Uterus (tissue), 3 donors: ENCODE measurements at regions not wholly inside any gene's neighbourhood (a gene's known extent, or its start where the extent isn't known, plus 50 kb on each side); places are given as distances from the start of the nearest gene placed in this dataset.

Experiments used
- DNase-seq, 2 donors: peaks; one replicate each; pipeline ENCODE4 v3.0.0-alpha.2; 2019 to 2020
- H3K27ac ChIP-seq, 2 donors: fragments of 200-600 bp; sonication (generic); 1 replicate in 1 of 2; 2 replicates in 1 of 2; pipeline ENCODE4 v1.5.1; 2016 to 2018
- H3K27me3 ChIP-seq, 2 donors: fragments of 200-600 bp; sonication (generic); one replicate each; pipeline ENCODE4 v1.5.1; 2018 to 2019; ENCODE audit warnings: control low read depth in 1 of 2
- H3K36me3 ChIP-seq, 2 donors: fragments of 200-600 bp; sonication (generic); one replicate each; pipeline ENCODE4 v1.5.1; 2019; ENCODE audit warnings: control low read depth in 1 of 2
- H3K4me1 ChIP-seq, 2 donors: fragments of 200-600 bp; sonication (generic); one replicate each; pipeline ENCODE4 v1.5.1; 2018 to 2019; ENCODE audit warnings: control low read depth in 1 of 2
- H3K4me3 ChIP-seq, 2 donors: fragments of 200-600 bp; sonication (generic); 1 replicate in 1 of 2; 2 replicates in 1 of 2; pipeline ENCODE4 v1.5.1; 2018 to 2019; ENCODE audit warnings: mild to moderate bottlenecking in 1 of 2
- H3K9me3 ChIP-seq, 2 donors: fragments of 200-600 bp; sonication (generic); one replicate each; pipeline ENCODE4 v1.5.1; 2019; ENCODE audit warnings: control low read depth in 1 of 2
- POLR2A ChIP-seq, 2 donors: fragments of 450-650 bp; IDR thresholded peaks; one replicate each; pipeline ENCODE4 v1.6.1; 2016; ENCODE audit warnings: antibody characterized with exemption in 2 of 2, mild to moderate bottlenecking in 1 of 2, moderate library complexity in 1 of 2
- intact Hi-C: fragments of 100-400 bp; cut with DNase I; formaldehyde crosslinking; loops from one replicate; pipeline ENCODE4 v1.15.1; 2023; ENCODE audit warnings: low total_unique reads
- TF ChIP-seq, protein P1 (sequence below), 4 experiments: fragments of 200-600 bp in 2 of 4; fragments of 450-650 bp in 2 of 4; sonication (generic) in 2 of 4; IDR thresholded peaks; one replicate each; pipeline ENCODE4 v1.5.1; 2016 to 2019; ENCODE audit warnings: antibody characterized with exemption in 4 of 4, mild to moderate bottlenecking in 2 of 4, moderate library complexity in 1 of 4
- donor health status: DM: yes; HTN: yes; CAD: no.

GRCh38 chr2:57962861-57963260, 83.7 kb upstream of the VRK2 start:
- H3K4me1 ChIP-seq, result no peaks in the 10 kb centered on the region
- H3K27me3 ChIP-seq, result no peaks in the 10 kb centered on the region
- intact Hi-C loops, result no loop called here
- TF ChIP-seq, protein P1, sequence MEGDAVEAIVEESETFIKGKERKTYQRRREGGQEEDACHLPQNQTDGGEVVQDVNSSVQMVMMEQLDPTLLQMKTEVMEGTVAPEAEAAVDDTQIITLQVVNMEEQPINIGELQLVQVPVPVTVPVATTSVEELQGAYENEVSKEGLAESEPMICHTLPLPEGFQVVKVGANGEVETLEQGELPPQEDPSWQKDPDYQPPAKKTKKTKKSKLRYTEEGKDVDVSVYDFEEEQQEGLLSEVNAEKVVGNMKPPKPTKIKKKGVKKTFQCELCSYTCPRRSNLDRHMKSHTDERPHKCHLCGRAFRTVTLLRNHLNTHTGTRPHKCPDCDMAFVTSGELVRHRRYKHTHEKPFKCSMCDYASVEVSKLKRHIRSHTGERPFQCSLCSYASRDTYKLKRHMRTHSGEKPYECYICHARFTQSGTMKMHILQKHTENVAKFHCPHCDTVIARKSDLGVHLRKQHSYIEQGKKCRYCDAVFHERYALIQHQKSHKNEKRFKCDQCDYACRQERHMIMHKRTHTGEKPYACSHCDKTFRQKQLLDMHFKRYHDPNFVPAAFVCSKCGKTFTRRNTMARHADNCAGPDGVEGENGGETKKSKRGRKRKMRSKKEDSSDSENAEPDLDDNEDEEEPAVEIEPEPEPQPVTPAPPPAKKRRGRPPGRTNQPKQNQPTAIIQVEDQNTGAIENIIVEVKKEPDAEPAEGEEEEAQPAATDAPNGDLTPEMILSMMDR (IDR thresholded peaks at IDR 0.05), result no peak
- TF ChIP-seq POLR2A (IDR thresholded peaks at IDR 0.05), result no peak
- no peaks in the 10 kb centered on the region for H3K36me3 ChIP-seq
- H3K4me3 ChIP-seq, result no peak overlapping the region
- no peak for DNase-seq
- no peaks in the 10 kb centered on the region for H3K9me3 ChIP-seq
- H3K27ac ChIP-seq, result no peak overlapping the region

GRCh38 chr2:57965219-57965618, 81.4 kb upstream of the VRK2 start:
- TF ChIP-seq, protein P1 (IDR thresholded peaks at IDR 0.05), result no peak
- no peak for TF ChIP-seq POLR2A (IDR thresholded peaks at IDR 0.05)
- intact Hi-C loops, result no loop called here
- Histone ChIP-seq H3K27ac (no peak overlapping the region), H3K4me3 (no peak overlapping the region), H3K27me3 (no peaks in the 10 kb centered on the region), H3K4me1 (no peaks in the 10 kb centered on the region), H3K36me3 (no peaks in the 10 kb centered on the region), H3K9me3 (no peaks in the 10 kb centered on the region)
- DNase-seq, result no peak

- TF ChIP-seq, protein P1 (IDR thresholded peaks at IDR 0.05), result no peak
- TF ChIP-seq POLR2A (IDR thresholded peaks at IDR 0.05), result no peak
- Histone ChIP-seq H3K4me1 (no peaks in the 10 kb centered on the region), H3K9me3 (no peaks in the 10 kb centered on the region), H3K36me3 (no peaks in the 10 kb centered on the region), H3K4me3 (no peak overlapping the region), H3K27me3 (no peaks in the 10 kb centered on the region), H3K27ac (no peak overlapping the region)
- intact Hi-C loops, result no loop called here
- DNase-seq, result no peak
Observed at GRCh38 chr2:57965961-57966360, 80.6 kb upstream of the VRK2 start.

DNA sequence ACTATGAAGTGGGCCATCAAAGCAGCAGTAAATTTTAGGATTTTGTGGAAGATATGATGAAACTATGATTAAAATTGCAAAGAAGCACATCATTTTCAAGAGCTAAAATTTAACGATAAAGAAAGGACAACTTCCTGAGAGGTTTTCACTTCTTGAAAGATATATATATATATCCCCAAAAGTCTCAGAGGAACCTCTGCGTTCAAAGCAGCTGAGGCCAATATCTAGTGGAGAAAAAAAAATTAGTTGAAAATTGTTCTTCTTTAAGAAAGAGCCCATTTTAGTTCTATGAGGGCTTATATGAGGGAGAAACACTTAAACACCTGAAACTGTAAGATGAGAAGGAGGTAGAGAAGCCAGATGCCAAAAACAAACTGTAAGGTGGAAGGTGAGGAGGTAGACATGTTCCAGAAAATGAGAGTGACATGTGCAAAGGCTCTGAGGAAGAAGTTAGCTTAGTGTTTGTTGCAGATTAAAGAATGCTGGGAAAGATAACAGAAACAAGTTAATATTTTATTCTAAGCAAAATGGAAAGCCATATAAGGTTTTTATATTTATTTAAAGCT, 72.9 kb upstream of the VRK2 start:
- intact Hi-C loops, result no loop called here
- TF ChIP-seq, protein P1 (IDR thresholded peaks at IDR 0.05), result no peak
- no peak for TF ChIP-seq POLR2A (IDR thresholded peaks at IDR 0.05)
- no peaks in the 10 kb centered on the region for H3K36me3 ChIP-seq
- H3K27me3 ChIP-seq, result no peaks in the 10 kb centered on the region
- H3K27ac ChIP-seq, result no peak overlapping the region
- H3K4me1 ChIP-seq, result no peaks in the 10 kb centered on the region
- H3K4me3 ChIP-seq, result no peak overlapping the region
- H3K9me3 ChIP-seq, result no peaks in the 10 kb centered on the region
- no peak for DNase-seq

DNA sequence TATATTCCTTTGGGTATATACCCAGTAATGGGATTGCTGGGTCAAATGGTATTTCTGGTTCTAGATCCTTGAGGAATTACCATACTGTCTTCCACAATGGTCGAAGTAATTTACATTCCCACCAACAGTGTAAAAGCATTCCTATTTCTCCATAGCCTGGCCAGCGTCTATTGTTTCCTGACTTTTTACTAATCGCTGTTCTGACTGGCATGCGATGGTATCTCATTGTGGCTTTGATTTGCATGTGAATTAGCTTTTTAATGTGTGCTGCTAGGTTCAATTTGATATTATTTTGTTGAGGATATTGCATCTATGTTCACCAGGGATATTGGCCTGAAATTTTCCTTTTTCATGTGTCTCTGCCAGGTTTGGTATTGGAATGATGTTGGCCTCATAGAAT, 67.4 kb upstream of the VRK2 start:
- no peak for DNase-seq
- Histone ChIP-seq H3K9me3 (no peaks in the 10 kb centered on the region), H3K4me1 (no peaks in the 10 kb centered on the region), H3K27ac (no peak overlapping the region), H3K36me3 (no peaks in the 10 kb centered on the region), H3K4me3 (no peak overlapping the region), H3K27me3 (no peaks in the 10 kb centered on the region)
- TF ChIP-seq POLR2A (IDR thresholded peaks at IDR 0.05), result no peak
- intact Hi-C loops, result no loop called here
